GM21529 (cell line): ENCODE measurements at regions not wholly inside any gene's neighbourhood (a gene's known extent, or its start where the extent isn't known, plus 50 kb on each side); places are given as distances from the start of the nearest gene placed in this dataset.

Experiments used
- ATAC-seq: cut with Tn5 transposase; IDR thresholded peaks from one replicate; pipeline ENCODE4 v1.9.1; 2021; ENCODE audit not compliant: unreplicated experiment

DNA sequence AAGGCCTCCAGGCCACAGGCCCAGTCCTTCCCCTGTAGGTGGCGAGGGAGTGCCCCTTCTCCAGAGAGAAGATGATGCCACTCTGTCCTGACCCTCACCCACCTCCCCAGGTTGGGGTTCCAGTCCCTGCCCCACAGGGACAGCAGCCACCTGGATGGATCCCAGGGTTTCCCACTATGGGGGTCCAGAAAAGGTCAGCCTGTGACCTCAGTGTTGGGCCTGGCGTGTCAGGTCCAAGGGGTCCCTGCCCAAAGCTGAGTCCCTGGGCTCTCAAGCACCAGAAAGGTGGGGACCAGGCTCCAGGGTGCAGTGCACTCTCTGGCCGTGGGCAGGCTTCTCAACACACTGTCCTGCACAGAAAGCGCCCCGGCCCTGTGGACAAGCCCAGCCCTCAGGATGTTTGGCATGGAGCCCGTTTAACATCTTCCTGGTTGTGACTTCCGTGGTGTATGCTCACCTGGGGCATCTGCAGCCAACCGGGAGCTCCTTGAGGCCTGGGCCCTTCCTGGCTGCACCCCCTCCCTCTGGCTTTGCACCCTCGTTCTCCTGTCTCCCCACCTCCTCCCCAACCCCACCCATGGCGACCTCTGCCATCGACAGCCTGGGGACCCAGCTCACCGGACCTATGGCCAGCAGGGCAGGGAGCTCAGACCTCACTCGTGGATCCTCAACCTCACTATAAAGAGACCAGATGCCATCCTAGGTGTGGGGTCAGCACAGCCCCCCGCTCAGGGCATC, 58.3 kb upstream of the PPP2R2D start:
- no peak for ATAC-seq

DNA sequence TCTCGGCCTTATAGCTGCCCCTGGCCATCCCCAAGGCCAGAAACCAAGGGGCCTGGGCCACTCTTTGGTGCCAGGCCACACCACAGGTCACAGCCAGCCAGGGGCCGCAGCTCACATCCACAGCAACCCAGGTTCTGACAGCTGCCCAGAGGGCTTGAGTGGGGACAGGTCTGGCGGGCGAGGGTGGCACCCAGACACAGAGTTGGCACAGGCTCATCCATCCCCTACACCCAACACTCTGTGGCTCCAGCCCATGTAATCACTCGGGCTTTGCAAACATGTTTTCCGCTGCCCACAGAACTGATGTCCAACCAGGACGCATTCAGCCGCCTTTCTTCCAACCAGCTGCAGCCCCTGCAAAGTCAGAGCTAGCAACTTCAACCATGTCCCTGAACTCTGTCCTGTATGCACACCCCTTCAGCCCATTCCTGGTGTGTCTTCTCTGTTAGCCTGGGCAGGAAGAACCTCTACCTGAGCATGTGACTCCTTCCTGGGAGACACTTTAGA, 57.7 kb upstream of the PPP2R2D start:
- no peak for ATAC-seq

DNA sequence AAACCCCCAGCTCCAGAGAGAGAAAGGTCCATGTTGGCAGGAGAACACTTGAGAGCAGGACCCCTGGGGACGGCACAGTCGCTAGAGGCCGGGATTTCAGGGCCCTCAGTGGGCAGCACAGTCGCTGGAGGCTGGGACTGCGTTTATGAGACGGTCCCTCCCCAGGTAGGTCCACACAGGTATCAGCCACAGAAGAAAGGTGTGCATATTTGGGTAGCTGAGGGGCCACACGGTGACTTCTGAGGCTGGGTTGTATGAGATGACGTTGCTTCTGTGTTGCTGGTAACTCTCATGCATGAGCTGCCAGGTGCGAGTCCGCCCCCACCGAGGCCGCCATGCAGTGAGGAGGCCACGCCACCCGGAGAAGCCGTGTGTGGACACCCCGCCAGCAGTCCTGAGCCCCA, 56.9 kb upstream of the PPP2R2D start:
- ATAC-seq = no peak

DNA sequence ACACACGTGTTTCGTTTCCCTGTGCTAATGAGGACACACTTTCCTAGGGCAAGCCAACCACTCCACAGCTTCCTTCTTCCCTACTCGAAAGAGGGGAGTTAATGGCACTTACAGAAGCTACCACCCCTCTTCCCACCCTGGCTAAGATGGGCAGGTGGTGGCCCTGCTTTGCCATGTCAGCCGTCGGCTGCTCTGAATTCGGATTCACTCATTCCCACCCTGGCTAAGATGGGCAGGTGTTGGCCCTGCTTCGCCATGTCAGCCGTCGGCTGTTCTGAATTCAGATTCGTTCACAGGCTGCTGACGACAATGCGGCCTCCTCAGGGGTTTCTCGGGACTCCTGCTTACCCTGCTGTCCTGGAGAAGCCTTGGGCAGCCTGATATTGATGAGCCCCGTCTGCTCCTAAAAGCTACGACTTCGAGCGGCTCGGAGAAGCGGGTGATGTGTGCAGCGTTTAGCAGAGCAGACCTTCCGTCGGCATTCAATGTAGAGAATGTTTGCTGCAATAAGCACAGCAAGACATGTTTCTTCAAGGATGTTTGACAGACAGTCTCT, 56.2 kb upstream of the PPP2R2D start:
- no peak for ATAC-seq

DNA sequence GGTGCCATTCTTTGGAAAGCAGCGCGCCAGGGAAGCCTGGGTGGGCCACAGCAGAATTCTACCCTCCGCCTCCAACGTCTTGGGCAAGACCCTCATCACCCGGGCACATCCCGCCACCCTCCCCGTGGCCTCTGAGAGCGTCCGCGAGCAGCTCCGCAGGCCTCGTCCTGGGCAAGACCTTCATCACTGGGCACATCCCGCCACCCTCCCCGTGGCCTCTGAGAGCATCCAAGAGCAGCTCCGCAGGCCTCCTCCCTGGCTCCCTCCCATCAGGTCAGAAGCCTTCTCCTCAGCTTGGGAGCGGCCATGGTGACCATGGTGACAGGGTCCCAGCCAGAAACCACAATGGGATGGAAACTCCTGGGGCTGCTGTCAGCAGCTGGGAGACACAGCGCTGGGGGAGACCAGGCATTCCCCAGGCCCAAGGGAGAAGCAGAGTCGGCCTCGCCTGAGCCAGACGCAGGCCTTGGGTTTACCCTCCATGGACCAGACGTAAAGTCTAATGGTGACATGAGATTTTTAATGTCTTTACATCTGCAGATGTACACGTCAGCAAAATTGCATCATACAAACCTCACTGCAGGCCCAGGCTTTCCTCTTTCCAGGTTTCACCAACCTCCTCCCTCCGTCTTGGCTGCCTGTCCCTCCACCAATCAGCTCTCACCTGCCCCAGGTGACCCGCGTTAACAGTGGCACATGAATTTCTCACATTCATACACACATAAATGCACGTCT, 55.1 kb upstream of the PPP2R2D start:
- no peak for ATAC-seq

DNA sequence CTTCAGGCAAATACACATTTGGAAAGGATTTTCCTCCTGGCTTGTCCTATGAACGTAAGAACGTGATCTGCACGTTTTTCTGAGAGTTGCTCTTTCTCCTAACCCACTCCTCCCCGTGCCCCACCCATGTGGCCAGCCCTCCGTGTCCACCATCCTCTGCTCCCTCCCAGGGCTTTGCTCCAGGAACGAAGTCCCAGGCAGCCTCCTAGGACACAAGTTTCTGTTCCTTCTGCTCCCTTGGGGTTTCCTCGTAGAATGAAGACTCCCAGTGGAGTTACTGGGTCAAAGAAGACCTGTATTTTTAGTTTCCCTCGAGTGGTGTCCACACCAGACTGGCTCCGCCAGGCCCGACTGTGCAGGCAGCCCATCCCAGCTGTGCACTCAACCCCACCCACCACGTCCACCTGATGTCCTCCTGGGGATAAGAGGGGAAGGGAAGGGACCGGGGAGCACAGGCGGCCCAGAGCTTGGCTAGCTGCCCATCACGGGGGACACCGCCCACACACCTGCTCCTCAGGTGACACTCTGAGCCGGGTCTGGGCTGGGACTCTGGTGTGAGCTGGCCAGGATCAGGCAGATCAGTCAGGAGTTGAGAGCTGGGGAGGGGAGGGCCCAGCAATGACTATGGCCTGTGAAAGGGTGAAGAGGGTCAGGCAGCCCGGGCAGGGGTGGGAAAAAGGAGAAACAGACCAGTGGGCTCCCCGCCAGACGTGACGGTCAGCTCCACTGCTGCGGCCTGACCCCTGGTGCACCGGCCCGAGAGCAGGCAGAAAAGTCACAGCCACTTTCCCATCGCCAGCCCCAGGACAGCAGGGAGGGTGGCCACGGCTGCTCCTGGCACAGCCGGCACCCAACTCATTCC, 54.3 kb upstream of the PPP2R2D start:
- ATAC-seq = no peak

DNA sequence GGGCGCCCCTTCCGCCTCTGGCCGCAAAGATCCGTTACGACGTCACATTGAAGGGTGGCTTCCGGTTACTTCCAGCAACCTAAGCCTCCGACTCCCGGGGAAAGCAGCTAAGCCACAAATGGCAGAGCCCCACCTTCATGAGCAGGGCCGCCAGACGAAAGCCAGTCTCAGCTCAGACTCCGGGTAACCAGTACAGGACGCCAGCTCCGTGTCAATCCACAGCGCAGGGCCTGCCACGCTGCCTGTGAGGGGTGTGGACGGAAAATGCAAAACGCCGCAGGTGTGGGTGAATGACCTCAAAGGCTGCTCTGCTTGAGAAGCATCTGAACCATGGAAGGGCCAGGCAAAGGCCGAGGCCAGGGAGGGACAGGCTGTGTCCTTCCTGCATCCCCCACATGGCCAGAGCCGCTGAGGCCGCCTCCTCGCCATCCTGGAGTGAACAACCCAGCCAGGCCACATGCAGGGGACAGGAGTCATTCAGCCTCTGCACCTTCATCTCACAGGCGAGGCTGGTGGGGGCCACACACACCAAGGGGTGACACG, 53.5 kb upstream of the PPP2R2D start:
- ATAC-seq = no peak

DNA sequence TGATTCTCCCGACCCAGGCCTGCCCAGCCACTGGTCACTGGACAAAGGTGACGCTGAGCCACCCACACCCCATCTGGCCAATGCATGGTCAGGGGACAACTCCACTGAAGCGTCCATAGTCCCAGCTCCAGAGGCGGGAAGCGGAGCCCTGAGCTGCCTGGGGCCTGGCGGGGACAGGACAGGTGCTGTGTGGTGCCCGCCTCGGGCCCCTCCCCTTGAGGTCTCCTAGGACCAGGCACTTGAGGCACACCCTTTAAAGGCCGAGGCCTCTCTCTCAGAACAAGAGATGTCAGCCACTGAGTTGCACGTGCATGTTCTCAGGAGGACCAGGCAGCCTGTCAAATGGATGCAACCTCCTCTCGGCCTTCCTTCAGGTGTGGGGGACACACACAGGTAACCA, 52.5 kb upstream of the PPP2R2D start:
- no peak for ATAC-seq

DNA sequence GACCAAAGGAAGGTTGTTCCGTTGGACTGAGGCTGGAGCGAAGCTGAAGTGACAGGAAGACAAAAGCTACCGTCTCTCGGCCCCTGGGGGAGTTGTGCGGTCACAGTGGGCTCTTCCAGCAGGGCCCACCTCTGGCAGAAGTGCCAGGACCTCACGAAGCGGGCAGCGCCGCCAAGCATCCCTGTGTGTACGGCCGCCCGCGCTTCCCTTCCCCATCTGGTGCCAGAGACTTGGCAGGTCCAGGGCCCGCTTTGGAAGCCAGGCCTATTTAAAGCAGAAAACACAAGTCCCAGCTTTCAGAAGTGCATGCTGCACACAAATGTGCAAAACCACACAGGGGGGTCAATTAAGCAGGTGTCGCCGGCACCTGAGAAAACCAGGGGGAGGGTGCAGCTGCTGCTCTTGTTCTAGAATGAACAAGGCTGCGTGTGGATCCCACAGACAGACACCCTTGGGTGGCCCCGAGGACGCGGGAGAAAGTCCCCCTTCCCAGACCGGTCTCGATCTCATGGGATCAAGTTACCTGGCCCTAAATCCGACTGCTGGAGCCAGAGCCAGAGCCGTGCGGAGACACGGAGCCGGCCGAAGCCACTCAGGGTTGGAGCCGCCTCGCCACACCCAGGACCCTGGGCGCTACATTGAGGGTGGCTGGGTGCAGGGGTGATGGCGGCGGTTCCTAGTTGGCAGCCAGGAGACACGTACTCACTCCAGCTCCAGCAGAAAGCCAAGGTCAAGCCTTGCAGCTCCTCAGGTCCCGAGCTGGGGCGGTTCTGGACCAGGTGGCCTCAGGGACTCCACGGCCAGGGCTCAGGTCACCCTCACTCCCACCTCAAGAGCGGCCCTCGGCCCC, 51.8 kb upstream of the PPP2R2D start:
- no peak for ATAC-seq

DNA sequence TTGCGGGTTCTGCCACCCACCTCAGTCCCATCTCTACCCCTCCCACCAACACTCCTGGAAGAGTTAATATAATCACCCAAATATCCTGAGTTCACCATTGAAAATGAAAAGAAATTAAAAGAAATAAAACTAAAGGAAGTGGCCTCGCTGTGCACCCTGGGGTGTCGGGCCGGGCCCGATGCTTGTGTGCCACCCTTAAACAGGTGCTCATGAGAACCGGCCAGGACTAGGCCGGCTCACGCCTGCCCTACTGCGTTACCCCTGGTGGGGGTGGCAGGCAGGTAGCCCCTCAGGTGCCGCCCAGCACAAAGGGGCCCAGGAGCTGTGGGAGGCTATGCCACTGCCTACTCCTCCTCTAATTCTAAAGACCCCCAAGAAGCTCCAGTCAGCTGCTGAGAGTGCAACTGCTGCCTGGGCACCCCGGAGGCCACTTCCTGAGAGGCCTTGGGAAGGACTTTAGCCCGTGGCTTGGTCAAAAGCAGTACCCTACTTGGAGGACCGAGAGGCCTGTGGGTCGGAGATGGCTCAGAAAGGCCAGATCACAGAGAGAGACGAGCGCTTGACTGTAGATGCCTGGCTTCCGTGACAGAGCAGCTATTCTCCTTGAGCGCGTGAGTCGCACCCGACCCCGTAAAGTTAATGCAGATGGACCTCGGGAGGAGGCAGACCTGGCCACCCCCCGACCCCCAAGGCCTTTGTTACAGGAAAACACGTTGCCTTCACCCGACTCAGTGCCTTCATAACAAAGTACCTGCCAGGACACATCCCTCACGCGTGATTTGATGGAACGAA, 51.0 kb upstream of the PPP2R2D start:
- no peak for ATAC-seq

DNA sequence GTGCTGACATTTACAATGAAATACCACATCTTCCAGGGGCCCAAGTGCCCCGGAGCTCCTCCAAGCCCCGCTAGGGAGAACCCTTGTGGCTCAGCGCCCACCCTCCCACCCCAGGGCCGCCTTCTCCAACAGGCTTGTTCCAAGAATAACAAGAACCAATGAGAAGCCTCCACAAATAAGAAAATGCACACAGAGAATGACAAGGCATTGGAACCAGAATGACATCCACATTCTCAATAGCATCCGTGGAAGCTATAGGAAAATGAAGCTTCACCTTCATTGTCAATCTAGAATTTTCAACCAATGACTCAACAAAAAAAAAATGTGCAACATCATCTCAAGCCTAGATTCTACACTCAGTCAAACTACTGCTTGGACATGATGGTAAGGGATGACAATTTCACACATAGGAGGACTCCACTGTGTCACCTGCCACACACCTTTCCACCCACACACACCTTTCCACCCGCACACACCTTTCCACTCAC, 50.4 kb upstream of the PPP2R2D start:
- no peak for ATAC-seq
